Tibial nerve (tissue), 3 donors: ENCODE measurements at regions not wholly inside any gene's neighbourhood (a gene's known extent, or its start where the extent isn't known, plus 50 kb on each side); places are given as distances from the start of the nearest gene placed in this dataset.
"Not testable (repeated sequence)": the region's sequence is repeated elsewhere in the genome, so short reads cannot be mapped to it uniquely, and the experiment has no call there.

Experiments
- POLR2A ChIP-seq, 2 donors: fragments of 450-650 bp; IDR thresholded peaks; one replicate each; pipeline ENCODE4 v1.6.1; 2017; ENCODE audit warnings: antibody characterized with exemption in 2 of 2, mild to moderate bottlenecking in 2 of 2, moderate library complexity in 2 of 2
- TF ChIP-seq, protein P1 (sequence below), 5 experiments: fragments of 200-600 bp in 3 of 5; fragments of 450-650 bp in 2 of 5; sonication (generic) in 3 of 5; IDR thresholded peaks; one replicate each; pipeline ENCODE4 v1.5.1; 2016 to 2019; ENCODE audit warnings: antibody characterized with exemption in 5 of 5, mild to moderate bottlenecking in 3 of 5, moderate library complexity in 2 of 5

DNA sequence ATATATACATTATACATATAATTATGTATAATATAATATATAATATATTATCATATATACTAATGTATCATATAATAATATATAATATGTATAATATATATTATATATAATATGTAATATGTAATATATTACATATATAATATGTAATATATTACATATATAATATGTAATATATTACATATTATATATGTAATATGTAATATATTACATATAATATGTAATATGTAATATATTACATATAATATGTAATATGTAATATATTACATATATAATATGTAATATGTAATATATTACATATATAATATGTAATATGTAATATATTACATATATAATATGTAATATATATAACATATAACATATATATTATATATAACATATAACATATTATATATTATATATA lies 1020.9 kb downstream of the KCNMA1 start:
- TF ChIP-seq, protein P1, sequence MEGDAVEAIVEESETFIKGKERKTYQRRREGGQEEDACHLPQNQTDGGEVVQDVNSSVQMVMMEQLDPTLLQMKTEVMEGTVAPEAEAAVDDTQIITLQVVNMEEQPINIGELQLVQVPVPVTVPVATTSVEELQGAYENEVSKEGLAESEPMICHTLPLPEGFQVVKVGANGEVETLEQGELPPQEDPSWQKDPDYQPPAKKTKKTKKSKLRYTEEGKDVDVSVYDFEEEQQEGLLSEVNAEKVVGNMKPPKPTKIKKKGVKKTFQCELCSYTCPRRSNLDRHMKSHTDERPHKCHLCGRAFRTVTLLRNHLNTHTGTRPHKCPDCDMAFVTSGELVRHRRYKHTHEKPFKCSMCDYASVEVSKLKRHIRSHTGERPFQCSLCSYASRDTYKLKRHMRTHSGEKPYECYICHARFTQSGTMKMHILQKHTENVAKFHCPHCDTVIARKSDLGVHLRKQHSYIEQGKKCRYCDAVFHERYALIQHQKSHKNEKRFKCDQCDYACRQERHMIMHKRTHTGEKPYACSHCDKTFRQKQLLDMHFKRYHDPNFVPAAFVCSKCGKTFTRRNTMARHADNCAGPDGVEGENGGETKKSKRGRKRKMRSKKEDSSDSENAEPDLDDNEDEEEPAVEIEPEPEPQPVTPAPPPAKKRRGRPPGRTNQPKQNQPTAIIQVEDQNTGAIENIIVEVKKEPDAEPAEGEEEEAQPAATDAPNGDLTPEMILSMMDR (IDR thresholded peaks at IDR 0.05), result not testable (repeated sequence)
- not testable (repeated sequence) for TF ChIP-seq POLR2A (IDR thresholded peaks at IDR 0.05)
